ENCODE measurements at regions not wholly inside any gene's neighbourhood (a gene's known extent, or its start where the extent isn't known, plus 50 kb on each side); places are given as distances from the start of the nearest gene placed in this dataset.

DNA sequence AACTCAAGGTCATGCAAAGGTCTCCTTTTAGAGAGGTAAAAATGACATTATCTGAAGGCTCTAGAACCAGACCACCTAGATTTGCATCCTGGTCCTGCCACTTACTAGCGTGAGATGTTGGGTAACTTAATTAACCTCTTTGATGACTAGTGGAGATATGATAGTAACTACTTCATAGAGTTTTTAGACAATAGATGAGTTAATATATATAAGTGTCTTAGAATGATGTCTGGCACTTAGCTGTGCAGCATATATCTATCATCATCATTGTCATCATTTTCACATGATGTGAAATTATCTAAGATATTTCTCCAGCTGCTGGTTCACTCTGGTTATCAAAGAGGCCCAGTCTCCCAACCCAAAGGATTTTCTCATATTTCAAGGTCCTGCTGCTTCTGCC, 126.1 kb upstream of the DCLK2 start:
- Histone ChIP-seq H3K4me1 (ENCODE audit: control insufficient read depth in 2 of 2, insufficient read depth in 2 of 2, low read length in 1 of 2) (no peaks in the 10 kb centered on the region), H3K27me3 (ENCODE audit: control insufficient read depth in 1 of 2, insufficient read depth in 2 of 2, low read length in 2 of 2) (no peaks in the 10 kb centered on the region), H3K9me3 (ENCODE audit: control insufficient read depth in 2 of 2, insufficient read depth in 1 of 2, low read depth in 1 of 2, low read length in 1 of 2) (no peaks in the 10 kb centered on the region), H3K27ac (ENCODE audit: low read depth in 2 of 2, low read length in 1 of 2) (no peak overlapping the region), H3K4me3 (ENCODE audit: low read depth in 1 of 2, low read length in 2 of 2) (no peak overlapping the region), H3K36me3 (ENCODE audit: control insufficient read depth in 2 of 2, insufficient read depth in 2 of 2, low read length in 1 of 2) (no peaks in the 10 kb centered on the region)
- WGBS, 2 donors = 91 to 96% methylated on average over 1 of the region's 1 CpG

DNA sequence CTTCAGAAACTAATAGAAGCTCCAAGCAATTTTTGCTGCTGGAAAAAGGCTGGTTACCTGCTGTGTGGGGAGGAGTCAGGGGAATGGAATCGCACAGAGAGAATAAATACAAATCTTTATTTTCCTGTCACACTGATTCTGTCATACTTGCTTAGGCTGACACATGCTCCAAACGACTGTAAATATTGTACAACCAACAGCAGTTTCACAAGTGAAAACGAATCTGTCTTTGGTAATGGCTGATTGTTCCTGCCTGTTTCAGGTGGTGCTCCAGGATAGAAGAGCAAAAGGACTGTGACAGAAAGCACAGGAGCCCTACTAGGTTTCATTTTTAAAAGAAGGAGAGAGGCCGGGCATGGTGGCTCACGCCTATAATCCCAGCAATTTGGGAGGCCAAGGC, 125.5 kb upstream of the DCLK2 start:
- Histone ChIP-seq H3K4me1 (ENCODE audit: control insufficient read depth in 2 of 2, insufficient read depth in 2 of 2, low read length in 1 of 2) (no peaks in the 10 kb centered on the region), H3K4me3 (ENCODE audit: low read depth in 1 of 2, low read length in 2 of 2) (no peak overlapping the region)

DNA sequence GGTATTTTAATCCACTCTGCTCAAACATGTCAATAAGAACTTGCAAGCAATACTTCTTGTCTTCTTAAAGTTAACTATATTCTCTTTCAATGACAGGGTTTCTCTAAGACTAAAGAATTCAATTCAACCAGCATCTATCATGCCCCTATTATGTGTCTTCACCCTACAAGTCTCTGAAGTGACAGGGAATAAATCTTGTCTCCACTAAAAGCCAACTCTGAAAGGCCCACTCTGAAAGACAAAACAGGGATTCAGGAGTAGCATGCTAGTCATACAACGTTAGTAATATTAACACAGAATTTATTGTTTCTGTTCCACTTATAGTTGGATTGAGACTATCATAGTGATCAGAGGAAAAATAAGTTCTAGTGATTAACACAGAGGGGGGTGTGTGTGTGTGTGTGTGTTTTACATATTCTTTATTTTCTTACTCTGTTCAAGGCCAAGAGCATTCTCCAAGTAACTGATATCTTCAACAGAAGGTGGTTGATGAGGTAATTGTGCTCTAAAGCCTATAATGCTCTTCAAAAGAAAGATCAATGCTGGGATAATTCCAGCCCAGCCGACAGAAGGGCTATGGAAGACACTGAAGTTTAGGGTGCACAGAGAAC, 122.4 kb upstream of the DCLK2 start:
- Histone ChIP-seq H3K4me1 (ENCODE audit: control insufficient read depth in 2 of 2, insufficient read depth in 2 of 2, low read length in 1 of 2) (no peaks in the 10 kb centered on the region), H3K36me3 (ENCODE audit: control insufficient read depth in 2 of 2, insufficient read depth in 2 of 2, low read length in 1 of 2) (no peaks in the 10 kb centered on the region), H3K9me3 (ENCODE audit: control insufficient read depth in 2 of 2, insufficient read depth in 1 of 2, low read depth in 1 of 2, low read length in 1 of 2) (no peaks in the 10 kb centered on the region), H3K4me3 (ENCODE audit: low read depth in 1 of 2, low read length in 2 of 2) (no peak overlapping the region), H3K27ac (ENCODE audit: low read depth in 2 of 2, low read length in 1 of 2) (no peak overlapping the region), H3K27me3 (ENCODE audit: control insufficient read depth in 1 of 2, insufficient read depth in 2 of 2, low read length in 2 of 2) (no peaks in the 10 kb centered on the region)
- WGBS, 2 donors = 49 to 58% methylated on average over 2 of the region's 2 CpGs

More for the DNA sequence above, 125.5 kb upstream of the DCLK2 start:
- no peaks in the 10 kb centered on the region for H3K36me3 ChIP-seq (ENCODE audit: control insufficient read depth in 2 of 2, insufficient read depth in 2 of 2, low read length in 1 of 2)
- H3K9me3 ChIP-seq (ENCODE audit: control insufficient read depth in 2 of 2, insufficient read depth in 1 of 2, low read depth in 1 of 2, low read length in 1 of 2) = no peaks in the 10 kb centered on the region
- H3K27ac ChIP-seq (ENCODE audit: low read depth in 2 of 2, low read length in 1 of 2) = no peak overlapping the region
- H3K27me3 ChIP-seq (ENCODE audit: control insufficient read depth in 1 of 2, insufficient read depth in 2 of 2, low read length in 2 of 2) = no peaks in the 10 kb centered on the region
- 75 to 81% methylated on average over 5 of the region's 5 CpGs for WGBS, 2 donors

DNA sequence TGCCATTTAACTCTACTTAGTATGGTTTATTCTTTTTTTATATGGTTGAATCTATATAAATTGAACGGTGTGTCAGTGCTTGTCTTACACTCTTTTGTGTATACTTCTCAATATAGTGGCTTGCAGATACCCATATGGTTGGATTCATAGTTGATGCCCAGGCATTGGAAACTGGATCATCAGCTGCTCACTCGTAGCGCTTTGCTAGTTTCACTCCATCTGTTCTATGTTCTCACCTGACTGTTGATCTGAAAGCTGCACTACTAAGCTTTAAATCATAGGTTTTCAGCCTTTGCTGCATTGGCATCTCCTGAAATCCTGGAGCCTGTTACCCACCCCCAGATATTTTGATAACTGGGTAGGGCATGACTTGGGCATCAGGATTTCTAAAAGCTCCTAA, 121.6 kb upstream of the DCLK2 start:
- no peaks in the 10 kb centered on the region for H3K27me3 ChIP-seq (ENCODE audit: control insufficient read depth in 1 of 2, insufficient read depth in 2 of 2, low read length in 2 of 2)
- 90 to 94% methylated on average over 3 of the region's 3 CpGs for WGBS, 2 donors
- H3K4me3 ChIP-seq (ENCODE audit: low read depth in 1 of 2, low read length in 2 of 2) = no peak overlapping the region

DNA sequence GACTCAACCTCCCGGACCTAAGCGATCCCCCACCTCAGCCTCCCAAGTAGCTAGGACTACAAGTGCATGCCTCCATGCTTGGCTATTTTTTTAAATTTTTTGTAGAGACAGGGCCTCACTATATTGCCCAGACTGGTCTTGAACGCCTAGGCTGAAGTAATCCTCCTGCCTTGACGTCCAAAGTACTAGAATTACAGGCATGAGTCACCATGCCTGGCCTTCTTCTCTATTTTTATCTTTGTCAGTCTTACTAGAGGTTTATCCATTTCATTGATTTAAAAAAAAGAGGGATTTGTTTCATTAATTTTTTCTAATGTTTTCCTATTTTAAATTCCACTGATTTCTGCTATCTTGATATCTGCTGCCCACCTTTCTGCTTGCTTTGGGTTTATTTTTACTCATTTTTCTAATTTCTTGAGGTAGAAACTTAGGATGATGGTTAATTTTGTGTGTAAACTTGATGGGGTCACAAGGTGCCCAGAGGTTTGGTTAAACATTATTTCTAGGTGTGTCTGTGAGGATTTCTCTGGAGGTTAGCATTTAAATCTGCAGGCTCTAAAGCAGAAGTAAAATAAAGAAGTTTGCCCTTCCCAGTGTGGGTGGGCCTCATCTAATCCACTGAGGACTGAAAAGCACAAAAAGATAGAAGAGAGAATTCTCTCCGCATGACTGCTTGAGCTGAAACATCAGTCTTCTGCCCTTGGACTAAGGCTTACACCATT, 116.2 kb upstream of the DCLK2 start:
- Histone ChIP-seq H3K4me1 (ENCODE audit: control insufficient read depth in 2 of 2, insufficient read depth in 2 of 2, low read length in 1 of 2) (no peaks in the 10 kb centered on the region), H3K27me3 (ENCODE audit: control insufficient read depth in 1 of 2, insufficient read depth in 2 of 2, low read length in 2 of 2) (no peaks in the 10 kb centered on the region), H3K9me3 (ENCODE audit: control insufficient read depth in 2 of 2, insufficient read depth in 1 of 2, low read depth in 1 of 2, low read length in 1 of 2) (no peaks in the 10 kb centered on the region), H3K36me3 (ENCODE audit: control insufficient read depth in 2 of 2, insufficient read depth in 2 of 2, low read length in 1 of 2) (no peaks in the 10 kb centered on the region), H3K27ac (ENCODE audit: low read depth in 2 of 2, low read length in 1 of 2) (no peak overlapping the region), H3K4me3 (ENCODE audit: low read depth in 1 of 2, low read length in 2 of 2) (no peak overlapping the region)
- 72 to 76% methylated on average over 5 of the region's 5 CpGs for WGBS, 2 donors

More for the DNA sequence above, 121.6 kb upstream of the DCLK2 start:
- H3K9me3 ChIP-seq (ENCODE audit: control insufficient read depth in 2 of 2, insufficient read depth in 1 of 2, low read depth in 1 of 2, low read length in 1 of 2) = no peaks in the 10 kb centered on the region
- H3K36me3 ChIP-seq (ENCODE audit: control insufficient read depth in 2 of 2, insufficient read depth in 2 of 2, low read length in 1 of 2) = no peaks in the 10 kb centered on the region
- no peaks in the 10 kb centered on the region for H3K4me1 ChIP-seq (ENCODE audit: control insufficient read depth in 2 of 2, insufficient read depth in 2 of 2, low read length in 1 of 2)
- no peak overlapping the region for H3K27ac ChIP-seq (ENCODE audit: low read depth in 2 of 2, low read length in 1 of 2)

DNA sequence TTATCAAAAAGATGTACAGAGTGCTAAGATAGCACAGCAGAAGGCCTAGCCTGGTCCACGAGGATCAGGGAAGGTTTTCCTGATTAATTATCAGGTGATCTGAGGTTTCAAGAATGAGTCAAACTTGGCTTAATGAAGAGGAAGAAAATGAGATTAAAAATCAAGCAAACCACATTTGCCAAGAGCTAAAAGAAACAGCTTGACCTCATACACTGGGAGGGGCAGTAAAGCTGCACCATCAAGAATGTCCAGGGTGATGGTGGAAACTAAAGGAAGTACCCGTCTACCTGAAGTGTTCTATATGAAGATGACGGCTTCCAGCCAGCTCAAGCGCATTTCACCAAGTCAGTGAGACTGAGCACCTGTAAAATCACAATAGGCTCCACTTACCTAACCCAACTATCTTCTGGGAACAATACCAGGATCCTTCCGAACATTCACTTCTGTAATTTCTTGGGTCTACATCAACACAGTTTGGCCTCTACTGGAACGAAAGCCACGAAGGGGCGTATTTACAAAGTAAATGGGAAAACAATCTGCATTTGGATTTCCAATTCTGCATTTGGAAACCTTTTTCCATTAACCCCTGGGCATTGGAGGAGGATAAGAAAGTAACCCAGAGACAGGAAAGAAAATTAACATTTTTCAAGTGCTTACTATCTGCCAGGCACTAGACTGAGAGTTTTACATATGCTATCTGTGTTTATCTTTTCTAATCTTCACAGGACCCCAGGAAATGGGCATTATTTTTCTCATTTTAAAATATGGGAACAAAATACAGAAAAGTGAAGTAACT, 114.0 kb upstream of the DCLK2 start:
- Histone ChIP-seq H3K36me3 (ENCODE audit: control insufficient read depth in 2 of 2, insufficient read depth in 2 of 2, low read length in 1 of 2) (no peaks in the 10 kb centered on the region), H3K27ac (ENCODE audit: low read depth in 2 of 2, low read length in 1 of 2) (no peak overlapping the region), H3K9me3 (ENCODE audit: control insufficient read depth in 2 of 2, insufficient read depth in 1 of 2, low read depth in 1 of 2, low read length in 1 of 2) (no peaks in the 10 kb centered on the region), H3K4me3 (ENCODE audit: low read depth in 1 of 2, low read length in 2 of 2) (no peak overlapping the region), H3K27me3 (ENCODE audit: control insufficient read depth in 1 of 2, insufficient read depth in 2 of 2, low read length in 2 of 2) (no peaks in the 10 kb centered on the region), H3K4me1 (ENCODE audit: control insufficient read depth in 2 of 2, insufficient read depth in 2 of 2, low read length in 1 of 2) (no peaks in the 10 kb centered on the region)
- WGBS, 2 donors = 85 to 86% methylated on average over 8 of the region's 8 CpGs

DNA sequence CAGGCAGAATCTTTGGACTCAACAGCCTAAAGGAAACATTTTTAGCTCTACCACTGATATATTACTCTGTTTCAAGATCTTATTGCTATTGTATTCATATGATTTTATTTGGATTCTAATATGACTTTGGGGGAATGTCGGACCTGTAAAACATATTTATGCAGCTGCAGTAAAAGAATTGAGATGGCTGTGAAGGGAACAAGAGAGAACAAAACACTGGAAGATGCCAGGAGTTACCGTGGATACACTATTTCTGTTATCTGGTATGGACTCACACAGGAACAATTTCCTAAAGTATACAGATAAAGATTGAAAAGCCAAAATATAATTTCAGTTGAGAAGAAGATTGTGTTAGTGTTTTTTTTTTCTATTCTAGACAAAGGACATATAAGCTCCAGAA, 113.0 kb upstream of the DCLK2 start:
- Histone ChIP-seq H3K4me3 (ENCODE audit: low read depth in 1 of 2, low read length in 2 of 2) (no peak overlapping the region), H3K9me3 (ENCODE audit: control insufficient read depth in 2 of 2, insufficient read depth in 1 of 2, low read depth in 1 of 2, low read length in 1 of 2) (no peaks in the 10 kb centered on the region), H3K27ac (ENCODE audit: low read depth in 2 of 2, low read length in 1 of 2) (no peak overlapping the region), H3K27me3 (ENCODE audit: control insufficient read depth in 1 of 2, insufficient read depth in 2 of 2, low read length in 2 of 2) (no peaks in the 10 kb centered on the region), H3K4me1 (ENCODE audit: control insufficient read depth in 2 of 2, insufficient read depth in 2 of 2, low read length in 1 of 2) (no peaks in the 10 kb centered on the region), H3K36me3 (ENCODE audit: control insufficient read depth in 2 of 2, insufficient read depth in 2 of 2, low read length in 1 of 2) (no peaks in the 10 kb centered on the region)
- WGBS, 2 donors = 51 to 56% methylated on average over 2 of the region's 2 CpGs

DNA sequence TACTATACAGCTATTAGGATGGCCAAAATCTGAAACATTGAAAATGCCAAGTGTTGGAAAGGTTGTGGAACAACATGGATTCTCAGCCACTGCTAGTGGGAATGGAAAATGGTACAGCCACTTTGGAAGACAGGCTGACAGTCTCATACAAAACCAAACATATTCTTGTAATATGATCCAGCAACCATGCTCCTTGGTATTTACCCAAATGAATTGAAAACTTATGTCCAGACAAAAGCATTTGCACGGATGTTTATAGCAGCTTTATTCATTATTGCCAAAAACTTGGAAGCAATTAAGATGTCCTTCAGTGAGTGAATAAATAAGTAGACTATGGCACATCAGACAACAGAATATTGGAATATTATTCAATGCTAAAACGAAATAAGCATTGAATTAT, 105.8 kb upstream of the DCLK2 start:
- H3K27ac ChIP-seq (ENCODE audit: low read depth in 2 of 2, low read length in 1 of 2) = no peak overlapping the region
- H3K4me1 ChIP-seq (ENCODE audit: control insufficient read depth in 2 of 2, insufficient read depth in 2 of 2, low read length in 1 of 2) = no peaks in the 10 kb centered on the region
- H3K4me3 ChIP-seq (ENCODE audit: low read depth in 1 of 2, low read length in 2 of 2) = no peak overlapping the region
- no peaks in the 10 kb centered on the region for H3K9me3 ChIP-seq (ENCODE audit: control insufficient read depth in 2 of 2, insufficient read depth in 1 of 2, low read depth in 1 of 2, low read length in 1 of 2)
- 49 to 52% methylated on average over 2 of the region's 2 CpGs for WGBS, 2 donors
- no peaks in the 10 kb centered on the region for H3K36me3 ChIP-seq (ENCODE audit: control insufficient read depth in 2 of 2, insufficient read depth in 2 of 2, low read length in 1 of 2)
- H3K27me3 ChIP-seq (ENCODE audit: control insufficient read depth in 1 of 2, insufficient read depth in 2 of 2, low read length in 2 of 2) = no peaks in the 10 kb centered on the region

DNA sequence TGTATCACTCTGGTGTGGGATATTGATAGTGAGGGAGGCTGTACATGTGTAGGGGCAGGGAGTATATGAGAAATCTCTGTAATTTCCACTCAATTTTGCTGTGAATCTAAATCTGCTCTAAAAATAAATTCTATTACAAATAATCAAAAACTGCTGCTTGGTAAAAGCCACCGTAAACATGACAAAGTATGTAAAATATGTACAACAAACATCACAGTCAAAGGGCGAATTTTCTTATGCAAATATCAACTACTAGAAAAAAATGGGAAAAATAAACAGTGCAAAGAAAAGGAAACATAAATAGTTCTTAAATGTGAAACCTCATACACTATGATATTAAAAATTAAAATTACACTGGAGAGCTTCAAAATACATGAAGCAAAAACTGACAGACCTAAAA, 105.1 kb upstream of the DCLK2 start:
- no peaks in the 10 kb centered on the region for H3K9me3 ChIP-seq (ENCODE audit: control insufficient read depth in 2 of 2, insufficient read depth in 1 of 2, low read depth in 1 of 2, low read length in 1 of 2)
- WGBS, 2 donors = 80 to 85% methylated on average over 2 of the region's 2 CpGs
- H3K27me3 ChIP-seq (ENCODE audit: control insufficient read depth in 1 of 2, insufficient read depth in 2 of 2, low read length in 2 of 2) = no peaks in the 10 kb centered on the region
- H3K4me1 ChIP-seq (ENCODE audit: control insufficient read depth in 2 of 2, insufficient read depth in 2 of 2, low read length in 1 of 2) = no peaks in the 10 kb centered on the region
- H3K4me3 ChIP-seq (ENCODE audit: low read depth in 1 of 2, low read length in 2 of 2) = no peak overlapping the region
- H3K27ac ChIP-seq (ENCODE audit: low read depth in 2 of 2, low read length in 1 of 2) = no peak overlapping the region
- no peaks in the 10 kb centered on the region for H3K36me3 ChIP-seq (ENCODE audit: control insufficient read depth in 2 of 2, insufficient read depth in 2 of 2, low read length in 1 of 2)
